Bone marrow (tissue), 2 donors: ENCODE measurements at regions not wholly inside any gene's neighbourhood (a gene's known extent, or its start where the extent isn't known, plus 50 kb on each side); places are given as distances from the start of the nearest gene placed in this dataset.

Experiments
- DNase-seq, 2 donors: peaks; one replicate each; lab custom pipeline; 2025; lab: John Stamatoyannopoulos, UW

DNA sequence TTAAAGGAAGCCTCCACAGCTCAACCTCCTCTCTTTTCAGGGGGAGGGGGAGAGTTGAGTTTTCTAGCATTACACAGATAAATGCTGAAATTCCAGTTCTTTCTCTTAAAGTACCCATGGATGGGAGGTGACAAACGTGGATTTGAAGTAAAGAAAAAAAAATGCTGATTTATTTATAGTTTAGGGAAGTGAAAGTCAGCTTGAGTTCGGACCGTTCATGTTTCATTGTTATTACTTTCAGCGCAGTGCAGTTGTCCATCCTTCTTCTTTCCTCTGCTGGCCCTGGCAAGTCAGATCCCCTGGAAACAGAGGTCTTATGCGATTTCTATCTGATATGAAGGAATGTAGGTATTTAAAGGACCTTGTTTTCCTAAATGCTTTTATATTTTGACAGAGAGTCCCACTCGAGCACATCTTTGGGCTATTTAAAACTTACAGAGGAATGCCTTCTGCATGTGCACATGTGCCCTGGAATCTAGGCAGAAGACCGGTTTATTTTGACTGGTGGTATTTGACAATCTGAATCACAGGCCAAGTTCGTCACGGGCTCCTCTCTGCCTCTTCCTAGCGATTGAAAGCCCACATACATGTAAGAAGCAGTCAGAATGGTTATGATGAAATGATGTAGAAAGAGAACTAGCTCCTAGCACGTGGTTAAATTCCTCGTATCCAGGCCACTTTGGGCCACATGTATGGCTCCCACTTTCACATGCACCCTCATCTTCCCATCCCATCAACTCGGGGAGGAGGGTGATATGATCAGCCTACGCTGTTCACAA is 385.2 kb upstream of the KLF4 start:
- no peak for DNase-seq

DNA sequence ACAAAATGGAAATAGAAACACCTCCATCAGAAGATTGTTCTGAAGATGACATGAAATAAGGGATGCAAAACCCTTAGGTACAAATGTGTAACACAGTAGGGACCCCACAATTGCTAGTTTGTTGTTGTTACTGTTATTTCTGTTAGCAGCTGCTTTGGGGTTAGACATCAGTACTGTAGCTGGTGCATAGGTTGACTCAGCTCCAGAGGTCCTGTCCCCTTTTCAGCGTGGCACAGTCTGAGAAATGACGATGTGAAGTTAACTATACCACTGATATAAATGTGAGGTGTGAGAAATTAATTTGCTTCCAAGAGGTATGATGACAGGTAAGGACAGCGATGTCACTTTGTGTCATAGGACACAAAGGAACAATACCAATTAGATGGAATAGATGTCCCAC is 384.6 kb upstream of the KLF4 start:
- no peak for DNase-seq

DNA sequence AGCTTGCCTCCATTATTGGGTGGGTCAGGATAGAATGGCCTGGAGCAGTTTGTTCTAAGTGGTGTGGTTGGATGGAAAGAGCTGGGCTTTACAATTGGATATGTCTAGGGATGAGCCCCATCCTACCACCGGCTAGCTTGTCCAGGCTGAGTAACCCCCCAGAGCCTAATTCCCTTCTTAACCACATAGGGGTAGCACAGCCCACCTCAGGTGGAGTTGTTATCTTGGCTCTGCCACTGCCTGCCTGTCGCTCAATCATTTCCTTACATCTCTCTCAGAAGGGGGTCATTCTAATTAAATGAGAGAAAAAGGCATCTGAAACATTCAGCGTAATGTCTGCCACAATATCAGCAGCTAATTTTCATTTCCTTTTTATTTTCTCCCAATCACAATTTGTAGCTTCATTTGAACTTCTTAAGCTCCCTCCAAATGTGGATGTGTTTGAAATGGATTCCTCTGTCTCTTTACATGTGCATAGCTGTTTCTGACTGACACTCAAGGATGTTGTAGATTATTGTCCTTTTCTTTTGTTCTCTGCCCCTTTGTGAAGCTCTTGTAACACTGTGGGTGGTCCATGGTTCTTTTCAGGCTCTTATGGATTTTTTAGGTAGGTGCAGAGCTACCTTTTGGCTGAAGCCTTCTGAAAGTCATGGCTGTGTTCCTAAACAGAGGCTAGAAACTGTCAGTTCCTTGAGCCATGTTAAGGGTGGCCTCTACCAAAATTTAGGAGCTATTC is 383.1 kb upstream of the KLF4 start:
- DNase-seq, result no peak

DNA sequence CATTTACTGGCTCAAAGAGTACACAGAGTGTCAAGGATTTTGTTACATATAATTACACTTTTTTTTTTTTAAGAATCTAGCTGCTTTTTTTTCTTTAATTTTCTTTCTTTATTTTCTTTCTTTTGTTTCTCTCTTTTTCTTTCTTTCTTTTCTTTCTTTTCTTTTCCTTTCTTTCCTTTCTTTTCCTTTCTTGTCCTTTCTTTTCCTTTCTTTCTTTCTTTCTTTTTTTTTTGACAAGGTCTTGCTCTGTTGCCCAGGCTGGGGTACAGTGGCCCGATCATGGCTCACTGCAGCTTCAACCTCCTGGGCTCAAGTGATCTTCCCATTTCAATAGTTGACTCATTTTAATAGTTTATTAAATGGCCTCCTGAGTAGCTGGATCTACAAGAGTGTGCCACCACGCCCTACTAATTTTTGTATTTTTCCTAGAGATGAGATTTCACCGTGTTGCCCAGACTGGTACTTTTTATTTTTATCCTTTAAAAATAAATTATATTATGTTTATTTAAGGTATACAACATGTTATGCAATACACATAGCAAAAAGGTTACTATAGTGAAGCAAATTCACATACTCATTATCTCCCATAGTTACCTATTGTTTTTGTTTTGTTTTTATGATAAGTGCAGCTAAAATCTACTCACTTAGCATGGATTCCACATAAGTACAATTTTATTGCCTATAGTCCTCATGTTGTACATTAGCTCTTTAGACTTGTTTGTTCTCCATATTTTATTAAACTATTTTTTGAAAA is 381.5 kb upstream of the KLF4 start:
- DNase-seq, result no peak

DNA sequence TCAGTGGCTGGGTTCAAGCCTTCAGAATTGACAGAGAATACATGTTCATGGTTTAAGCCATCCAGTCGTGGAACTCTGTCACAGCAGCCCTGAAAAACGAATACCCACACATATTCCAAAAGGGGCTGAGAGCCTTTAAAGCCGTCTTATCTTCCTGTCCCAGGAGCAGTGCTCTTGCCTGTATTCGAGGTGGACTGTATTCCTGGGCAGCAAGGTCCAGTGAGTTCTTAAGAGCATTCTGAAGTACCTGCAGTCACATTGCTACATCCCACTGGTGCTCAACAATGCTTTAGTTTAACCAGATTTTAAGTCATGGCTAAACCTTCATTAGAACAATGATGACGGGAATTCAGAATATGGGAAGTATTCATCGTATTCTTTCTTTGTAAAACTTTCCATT is 380.7 kb upstream of the KLF4 start:
- no peak for DNase-seq

DNA sequence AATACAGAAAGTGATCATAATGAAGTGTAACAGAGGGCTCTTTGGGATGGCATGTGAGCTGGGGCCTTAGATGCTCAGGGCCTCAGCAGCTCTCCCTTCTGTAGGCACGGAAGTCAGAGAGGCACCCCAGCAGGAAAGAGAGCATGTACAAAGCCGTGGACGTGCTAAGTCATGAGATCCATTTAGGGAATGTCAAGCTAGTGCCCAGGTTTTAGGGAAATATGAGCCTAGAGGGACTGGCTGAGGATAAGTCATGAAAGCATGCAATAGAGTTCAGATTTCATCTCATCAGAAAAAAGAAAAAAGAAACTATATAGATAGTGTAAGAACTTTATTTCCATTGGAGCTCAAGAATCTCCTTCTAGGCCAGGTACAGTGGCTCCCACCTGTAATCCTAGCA is 379.5 kb upstream of the KLF4 start:
- no peak for DNase-seq

DNA sequence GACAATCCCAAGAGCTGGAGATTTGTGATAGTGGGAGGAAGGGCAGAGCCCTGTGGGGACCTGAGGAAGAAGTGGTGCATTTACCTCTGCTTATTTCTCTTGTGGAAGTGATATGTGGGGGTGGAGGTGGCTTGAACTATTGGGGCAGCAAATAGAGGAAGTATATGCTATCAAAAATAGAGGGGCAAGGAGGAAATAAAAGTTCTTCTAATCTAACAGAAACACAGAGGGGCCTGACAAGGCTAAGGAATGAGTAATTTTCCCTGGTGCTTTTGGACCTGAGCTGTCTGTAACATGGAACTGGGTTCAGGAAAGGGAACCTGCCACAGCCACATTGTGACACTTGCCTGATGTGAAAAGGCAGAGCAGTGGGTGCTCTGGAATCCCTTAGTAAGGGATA is 378.6 kb upstream of the KLF4 start:
- DNase-seq, result no peak

DNA sequence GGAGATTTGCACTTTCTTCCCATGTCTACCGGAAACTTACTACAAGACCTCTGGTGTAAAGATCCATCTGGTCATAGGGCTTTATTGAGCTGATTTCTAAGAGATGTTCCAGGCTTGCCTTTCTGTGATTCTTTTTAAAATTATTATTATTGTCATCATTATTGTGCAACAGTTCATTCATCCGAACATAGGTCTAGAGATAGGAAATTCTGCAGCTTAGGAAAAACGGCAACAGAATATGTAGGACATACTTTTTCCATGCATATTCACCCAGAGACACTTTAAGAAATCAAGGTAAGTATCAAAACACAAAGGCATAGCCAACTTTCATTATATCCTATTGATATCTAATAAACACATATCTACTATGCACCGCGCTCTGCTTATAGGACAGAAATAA is 378.2 kb upstream of the KLF4 start:
- no peak for DNase-seq

DNA sequence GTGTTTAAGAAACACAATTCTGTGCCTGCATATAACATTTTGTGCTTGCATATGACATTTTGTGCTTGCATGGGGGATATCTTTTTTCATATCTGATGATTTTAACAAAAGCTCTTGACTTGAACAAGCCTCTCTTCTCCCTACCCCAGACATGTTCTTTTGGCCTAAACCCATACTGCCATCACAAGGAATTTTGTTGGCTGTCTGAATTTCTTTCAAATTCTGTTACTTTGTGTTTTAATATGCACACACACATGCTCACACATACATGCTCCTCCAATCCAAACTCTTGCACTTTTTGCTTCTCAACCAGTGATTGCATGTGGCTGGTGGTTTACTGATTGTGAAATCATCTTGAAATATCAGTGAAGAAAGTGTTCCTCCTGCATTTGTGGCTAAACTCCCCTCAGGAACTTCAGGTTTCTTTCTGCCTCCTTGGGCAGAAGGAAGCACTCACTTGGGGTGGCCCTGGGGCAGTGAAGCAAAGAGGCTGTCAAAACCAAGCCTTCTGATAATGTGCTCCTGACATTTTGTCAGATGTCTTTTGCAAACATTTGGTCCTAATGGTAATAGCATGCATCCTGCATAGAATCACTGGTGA is 377.2 kb upstream of the KLF4 start:
- no peak for DNase-seq

DNA sequence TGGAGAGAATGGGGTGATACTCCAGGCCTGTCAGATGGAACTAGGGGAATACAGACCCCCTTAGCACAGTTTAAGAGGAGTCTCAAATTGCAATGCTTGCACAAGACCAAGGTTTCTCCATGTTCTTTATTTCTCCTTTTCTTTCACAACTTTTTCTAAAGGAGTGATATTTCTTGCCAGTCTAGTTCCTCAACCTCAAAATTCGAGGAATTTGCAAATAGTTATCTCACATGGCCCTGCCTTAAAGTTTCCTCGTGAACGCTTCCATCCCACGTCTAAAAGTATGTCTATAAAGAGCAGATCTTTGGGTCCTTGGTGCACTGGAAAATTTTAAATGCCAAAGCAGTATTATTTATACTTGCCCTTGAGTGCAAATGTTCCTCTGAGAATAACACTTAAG is 373.8 kb upstream of the KLF4 start:
- DNase-seq, result no peak

DNA sequence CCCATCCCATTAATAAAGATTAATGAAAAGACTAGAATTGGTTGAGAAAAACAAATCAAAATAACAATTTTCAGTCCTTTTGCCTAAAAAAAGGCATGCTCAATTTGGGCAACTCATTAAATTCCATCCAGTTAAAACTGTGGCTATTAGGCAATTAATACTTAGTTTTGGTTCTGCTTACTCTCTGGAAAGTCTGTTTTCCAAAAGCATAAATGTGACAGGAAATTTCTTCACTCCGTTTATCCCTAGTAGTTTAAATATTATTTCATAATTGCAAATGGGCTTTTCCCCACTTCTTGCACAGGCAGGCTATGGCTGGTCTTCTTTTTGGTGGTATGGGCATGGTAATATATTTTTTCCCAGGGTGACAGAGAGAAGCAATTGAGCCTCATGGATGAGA is 373.3 kb upstream of the KLF4 start:
- no peak for DNase-seq

DNA sequence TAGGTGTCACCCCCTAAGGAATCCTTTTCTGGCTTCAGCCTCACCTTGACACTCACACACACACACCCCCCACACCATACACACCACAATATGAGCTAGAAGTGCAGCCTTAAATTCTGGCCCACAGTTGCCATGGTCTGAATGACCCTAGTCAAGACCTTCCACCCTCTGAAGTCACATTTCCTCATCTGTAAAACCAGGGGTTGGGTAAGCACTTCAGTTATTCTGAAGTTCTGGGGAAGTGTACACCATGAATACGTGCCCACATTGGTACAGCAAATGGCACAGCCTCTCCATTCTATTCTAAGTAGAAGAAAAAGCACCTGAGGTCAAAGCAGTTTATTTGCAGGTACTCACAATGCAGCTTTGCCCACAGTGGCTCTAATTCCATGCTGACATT is 372.8 kb upstream of the KLF4 start:
- DNase-seq, result no peak

DNA sequence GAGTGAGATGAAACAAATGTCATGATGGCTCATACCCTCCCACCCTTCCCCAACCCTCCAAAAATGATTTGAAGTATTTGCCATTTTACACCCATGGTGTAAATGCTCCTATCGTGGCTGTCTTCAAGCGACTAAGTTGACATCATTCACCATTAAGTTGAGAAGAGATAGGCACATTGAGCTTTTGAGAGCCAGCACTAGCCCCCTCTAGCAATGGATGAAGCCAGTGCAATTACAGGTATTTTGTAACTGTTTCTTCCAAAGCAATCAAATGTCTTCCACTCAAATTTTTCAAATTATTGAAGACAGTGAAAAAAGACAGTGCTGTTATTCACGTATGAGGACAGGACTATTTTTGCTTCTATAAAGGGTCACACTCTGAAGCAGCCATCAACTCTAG is 371.5 kb upstream of the KLF4 start:
- DNase-seq, result no peak

DNA sequence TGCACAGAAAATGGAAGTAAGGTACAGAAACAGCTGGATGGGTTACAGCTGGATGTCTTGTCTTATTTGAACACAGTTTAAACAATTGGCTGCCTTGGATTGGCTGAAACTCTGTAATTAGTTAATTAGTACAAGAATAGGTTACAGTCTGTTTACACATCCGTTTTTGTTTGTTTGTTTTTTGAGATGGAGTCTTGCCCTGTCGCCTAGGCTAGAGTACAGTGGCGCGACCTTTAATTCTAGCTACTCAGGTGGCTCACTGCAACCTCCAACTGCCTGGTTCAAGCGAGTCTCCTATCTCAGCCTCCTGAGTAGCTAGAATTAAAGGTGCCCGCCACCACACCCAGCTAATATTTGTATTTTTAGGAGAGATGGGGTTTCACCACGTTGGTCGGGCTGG is 368.7 kb upstream of the KLF4 start:
- no peak for DNase-seq

DNA sequence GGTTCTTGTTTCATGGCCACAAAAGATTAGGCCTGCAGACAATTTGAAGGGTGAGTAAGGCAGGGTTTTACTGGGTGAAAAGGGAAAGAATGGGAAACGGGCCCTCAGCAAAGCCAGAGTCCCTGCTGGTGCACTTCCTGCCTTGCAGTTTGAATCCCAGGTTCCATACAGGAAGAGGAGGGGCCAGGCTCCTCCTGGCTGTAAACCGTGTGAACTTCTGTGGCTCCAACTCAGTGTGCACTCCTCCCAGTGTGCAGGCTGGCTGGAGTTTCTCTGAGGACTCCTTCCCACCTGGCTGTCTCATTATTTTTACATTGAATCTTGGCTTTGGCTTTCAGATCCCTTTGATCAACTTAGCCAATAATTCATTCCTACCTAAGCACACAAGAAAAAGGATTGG is 367.1 kb upstream of the KLF4 start:
- DNase-seq, result no peak

DNA sequence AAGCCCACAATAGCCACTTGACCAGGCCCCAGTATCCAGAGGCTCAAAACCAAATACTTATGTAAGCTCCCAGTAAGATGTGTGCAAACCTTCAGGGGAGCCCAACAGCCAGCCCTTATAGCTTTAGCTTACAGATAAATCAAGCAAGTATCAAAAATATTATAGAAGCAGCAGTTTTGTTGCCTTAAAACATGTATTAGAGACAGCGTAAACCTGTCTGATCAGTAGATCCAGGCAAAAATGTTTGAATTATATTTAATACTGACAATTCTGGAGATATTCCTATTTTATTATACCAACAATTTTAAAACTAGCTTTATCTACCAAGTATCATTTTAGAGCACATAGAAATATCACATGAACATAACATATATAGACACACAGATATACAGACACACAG is 365.6 kb upstream of the KLF4 start:
- no peak for DNase-seq

DNA sequence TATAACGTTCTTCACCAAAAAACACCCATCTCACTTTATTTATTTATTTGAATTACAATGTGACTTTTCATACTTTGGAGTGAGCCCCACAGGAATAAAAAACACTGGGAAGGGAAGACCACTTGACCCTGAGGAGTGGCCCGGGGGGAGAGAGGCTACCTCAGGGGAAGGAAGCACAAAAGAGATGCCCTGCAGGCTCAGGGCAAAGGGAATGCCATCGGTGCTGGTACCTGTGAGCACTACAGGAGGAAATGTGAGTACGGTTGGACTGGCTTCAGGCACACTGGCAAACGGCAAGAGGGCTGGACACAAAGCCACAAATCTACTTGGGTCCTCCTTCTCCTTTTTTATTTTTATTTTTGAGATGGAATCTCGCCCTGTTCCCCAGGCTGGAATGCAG is 363.9 kb upstream of the KLF4 start:
- DNase-seq, result no peak

DNA sequence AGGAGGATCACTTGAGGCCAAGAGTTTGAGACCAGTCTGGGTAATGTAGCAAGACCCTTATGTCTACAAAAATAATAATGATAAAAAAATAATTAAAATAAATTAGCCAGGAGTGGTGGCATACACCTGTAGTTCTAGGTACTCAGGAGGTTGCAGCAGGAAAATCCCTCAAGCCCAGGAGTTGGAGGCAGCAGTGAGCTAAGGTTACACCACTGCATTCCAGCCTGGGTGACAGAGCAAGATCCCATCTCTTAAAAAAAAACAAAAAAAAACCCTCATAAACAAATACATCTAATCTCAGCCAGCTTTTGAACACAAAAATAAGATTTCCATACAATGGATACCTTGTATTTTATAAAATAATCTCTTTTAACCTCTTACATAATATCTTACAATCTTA is 363.3 kb upstream of the KLF4 start:
- no peak for DNase-seq

DNA sequence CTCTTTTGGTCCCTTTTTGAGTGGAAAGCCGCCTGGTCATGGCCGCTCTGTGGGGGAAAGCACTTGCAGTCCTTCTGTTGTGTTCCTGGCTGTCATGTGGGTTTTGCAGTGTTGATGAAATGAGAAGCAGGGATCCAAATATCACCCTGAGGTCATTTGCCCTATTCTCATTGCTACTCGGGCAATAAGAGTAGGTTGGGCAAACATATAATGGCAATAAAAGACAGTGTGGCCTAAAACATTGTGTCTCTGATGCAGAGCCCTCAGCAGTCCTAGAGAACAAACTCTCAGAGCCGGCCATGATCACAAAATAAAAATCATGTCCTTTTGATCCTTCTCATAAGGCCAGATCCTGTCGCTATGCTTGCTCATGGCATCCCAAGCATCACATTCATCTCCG is 361.1 kb upstream of the KLF4 start:
- no peak for DNase-seq

DNA sequence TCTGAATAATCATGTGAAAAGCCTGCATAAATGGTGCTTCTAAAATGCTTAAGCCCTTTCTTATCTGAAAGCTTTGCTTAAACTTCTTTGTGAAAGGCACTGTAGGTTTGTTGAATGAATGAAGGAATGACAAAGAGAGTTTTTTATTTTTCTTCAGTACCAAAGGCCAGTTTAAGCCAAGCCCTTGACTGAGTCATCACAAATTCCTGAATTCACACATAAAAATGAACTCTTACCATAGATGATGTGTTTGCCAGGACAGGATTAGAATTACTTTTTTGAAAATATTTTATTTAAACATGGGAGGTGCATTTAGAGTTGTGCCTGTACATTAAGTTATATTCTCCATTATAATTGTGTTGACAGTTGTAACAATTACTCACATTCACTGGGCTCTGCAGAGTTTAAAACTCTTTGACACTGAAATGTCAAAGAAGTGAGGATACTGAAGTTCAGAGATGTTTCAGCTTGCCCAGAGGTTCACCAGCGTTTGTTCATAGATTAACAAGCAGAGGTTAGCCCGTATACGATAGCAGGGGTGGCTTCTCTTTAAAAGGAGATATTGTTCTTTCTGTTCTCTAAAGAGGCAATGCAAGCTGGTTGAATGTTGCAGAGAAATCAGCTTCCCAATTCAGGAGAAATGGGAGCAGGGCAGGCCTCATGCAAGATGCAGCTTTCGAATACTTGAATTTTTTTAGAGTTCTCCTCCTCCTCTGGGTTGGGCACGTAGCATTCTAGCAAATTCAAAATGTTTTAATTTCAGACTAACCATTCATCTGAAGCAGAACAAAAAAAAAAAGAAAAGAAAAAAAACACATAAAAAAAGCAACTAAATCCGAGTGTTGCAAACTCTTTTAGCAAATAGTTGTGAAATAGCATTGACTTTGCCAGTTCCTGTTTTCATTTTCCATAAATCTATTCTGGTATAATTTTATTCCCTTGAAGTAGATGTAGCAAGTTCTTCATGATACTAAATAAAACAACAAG is 358.7 kb upstream of the KLF4 start:
- DNase-seq, result no peak

DNA sequence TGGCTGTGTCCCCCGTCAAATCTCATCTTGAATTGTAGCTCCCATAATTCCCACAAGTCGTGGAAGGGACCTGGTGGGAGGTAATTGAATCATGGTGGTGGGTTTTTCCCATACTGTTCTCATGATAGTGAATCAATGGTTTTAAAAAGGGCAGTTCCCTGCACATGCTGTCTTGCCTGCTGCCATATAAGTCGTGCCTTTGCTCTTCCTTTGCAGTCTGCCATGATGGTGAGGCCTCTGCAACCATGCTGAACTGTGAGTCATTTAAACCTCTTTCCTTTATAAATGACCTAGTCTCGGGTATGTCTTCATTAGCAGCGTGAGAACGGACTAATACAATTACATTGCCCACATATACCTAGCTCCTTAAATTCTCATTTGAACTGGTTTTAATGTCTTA is 353.0 kb upstream of the KLF4 start:
- DNase-seq, result no peak

DNA sequence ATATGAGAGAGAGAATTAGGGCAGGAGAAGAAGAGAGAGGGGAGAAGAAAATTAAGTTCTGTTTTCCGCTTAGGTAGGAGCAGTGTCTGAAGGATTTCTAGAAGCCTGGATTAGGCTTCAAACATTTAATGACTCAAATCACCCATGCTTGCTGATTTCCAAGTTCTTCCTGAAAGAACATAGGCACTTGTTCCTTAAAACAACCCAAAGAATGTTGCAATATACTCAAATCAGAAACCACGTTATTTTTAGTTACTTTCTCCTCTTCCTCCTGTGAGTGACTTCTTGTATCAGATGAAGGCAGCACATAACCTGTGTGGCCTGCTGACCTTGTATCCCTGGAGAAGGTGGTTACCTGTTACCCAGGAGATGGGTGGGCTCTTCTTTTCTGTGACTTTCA is 351.5 kb upstream of the KLF4 start:
- DNase-seq, result no peak
